ENCODE measurements at regions not wholly inside any gene's neighbourhood (a gene's known extent, or its start where the extent isn't known, plus 50 kb on each side); places are given as distances from the start of the nearest gene placed in this dataset.
"Not testable (repeated sequence)": the region's sequence is repeated elsewhere in the genome, so short reads cannot be mapped to it uniquely, and the experiment has no call there.

DNA sequence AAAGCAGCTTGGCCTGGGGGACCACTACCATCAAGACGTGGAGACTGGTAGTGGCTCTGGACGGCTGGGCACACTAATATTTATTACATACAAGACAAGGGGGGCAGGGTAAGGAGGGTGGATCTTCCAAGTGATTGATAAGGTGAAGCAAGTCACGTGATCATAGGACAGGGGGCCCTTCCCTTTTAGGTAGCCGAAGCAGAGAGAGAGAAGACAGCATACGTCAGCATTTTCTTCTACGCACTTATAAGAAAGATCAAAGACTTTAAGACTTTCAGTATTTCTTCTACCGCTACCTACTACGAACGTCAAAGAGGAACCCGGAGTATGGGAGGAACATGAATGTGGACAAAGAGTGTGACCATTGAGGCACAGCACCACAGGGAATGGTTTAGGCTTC is 307.9 kb downstream of the RPIA start:
- no peak for DNase-seq (ENCODE audit: low read depth in 2 of 2)

DNA sequence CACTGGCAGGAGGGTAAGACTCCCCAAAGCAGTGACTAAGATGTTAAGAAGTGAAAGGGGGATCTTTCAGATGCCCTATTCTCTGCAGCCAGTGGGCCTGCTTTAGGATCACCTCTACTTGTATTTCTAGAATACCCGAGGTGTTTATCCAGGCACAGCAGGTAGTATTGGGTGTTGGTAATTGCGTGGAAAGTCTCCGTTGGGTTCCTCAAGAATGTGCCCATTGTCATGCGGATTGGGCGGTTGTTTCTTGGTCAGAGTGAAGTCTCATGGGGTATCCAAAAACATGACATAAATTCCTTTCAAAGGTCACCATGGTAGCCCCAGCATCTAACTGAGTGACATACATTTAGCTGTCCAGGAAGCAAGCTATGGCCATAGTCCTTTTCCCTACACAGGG is 308.8 kb downstream of the RPIA start:
- no peak for DNase-seq (ENCODE audit: low read depth in 2 of 2)

DNA sequence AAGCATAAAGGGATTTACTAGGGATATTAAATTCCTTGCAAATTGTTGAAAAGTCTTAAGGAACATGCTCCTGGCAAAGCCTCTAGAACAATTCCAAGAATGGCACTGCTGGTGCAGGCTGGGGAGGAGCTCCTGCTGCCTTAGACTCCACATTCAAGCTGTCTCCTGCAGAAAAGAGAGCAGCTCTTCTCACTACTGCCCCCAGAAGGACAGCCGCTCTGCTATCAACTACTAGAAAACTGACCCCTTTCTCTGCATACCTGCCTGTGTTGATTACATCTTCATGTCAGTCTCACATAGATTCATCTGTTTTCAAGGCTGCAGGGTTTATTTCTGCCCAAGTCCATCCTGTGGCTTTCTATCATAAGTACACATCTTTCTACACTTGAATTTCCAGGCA is 312.8 kb downstream of the RPIA start:
- not testable (repeated sequence) for DNase-seq (ENCODE audit: low read depth in 2 of 2)

DNA sequence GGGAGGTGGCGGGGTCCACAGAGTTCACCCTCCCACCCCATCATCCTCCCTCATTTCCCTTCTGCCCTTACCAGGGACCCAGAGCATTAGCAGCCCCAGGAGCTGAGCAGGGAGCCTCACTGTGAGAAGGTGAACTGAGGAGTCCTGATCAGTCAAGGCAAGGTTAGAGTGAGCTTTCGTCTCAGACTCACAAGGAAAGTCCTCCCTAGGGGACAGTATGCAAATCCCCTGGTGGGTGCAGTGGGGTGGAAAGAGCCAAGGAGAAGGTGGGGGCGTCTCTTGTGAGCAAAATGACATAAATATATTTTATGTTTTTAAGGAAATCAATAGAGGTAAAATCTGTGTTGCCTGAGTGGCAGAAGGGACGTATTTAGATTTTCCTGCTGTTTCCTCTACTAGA is 329.1 kb downstream of the RPIA start:
- DNase-seq (ENCODE audit: low read depth in 2 of 2) = not testable (repeated sequence)

DNA sequence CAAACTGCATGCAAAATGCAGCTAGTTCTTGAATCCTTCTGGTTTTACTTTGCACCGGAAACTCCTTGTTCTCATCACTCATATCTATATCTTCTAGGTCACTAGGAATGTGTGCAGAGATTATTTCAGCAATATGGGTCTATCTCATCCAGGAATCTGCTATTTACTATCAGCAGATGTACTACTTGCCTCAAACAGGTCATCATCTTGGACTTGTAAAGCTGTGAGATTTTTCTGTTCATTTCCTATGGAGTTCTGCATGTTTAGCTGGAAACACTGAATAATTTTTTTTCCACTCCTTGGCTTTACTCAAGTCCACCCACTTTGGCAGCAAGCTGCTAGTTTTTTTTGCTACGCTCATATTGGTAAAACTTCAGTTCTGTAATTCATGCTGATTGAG is 334.8 kb downstream of the RPIA start:
- DNase-seq (ENCODE audit: low read depth in 2 of 2) = not testable (repeated sequence)

DNA sequence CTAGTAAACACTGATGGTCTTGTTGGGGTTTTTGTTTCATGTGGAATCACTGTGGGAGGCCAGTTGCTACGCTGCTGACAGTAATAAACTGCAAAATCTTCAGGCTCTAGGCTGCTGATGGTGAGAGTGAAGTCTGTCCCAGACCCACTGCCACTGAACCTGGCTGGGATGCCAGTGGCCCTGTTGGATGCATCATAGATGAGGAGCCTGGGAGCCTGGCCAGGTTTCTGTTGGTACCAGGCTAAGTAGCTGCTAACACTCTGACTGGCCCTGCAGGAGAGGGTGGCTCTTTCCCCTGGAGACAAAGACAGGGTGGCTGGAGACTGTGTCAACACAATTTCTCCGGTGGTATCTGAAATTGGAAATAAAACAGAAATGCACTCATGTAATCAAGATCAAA is 335.6 kb downstream of the RPIA start:
- DNase-seq (ENCODE audit: low read depth in 2 of 2) = not testable (repeated sequence)

DNA sequence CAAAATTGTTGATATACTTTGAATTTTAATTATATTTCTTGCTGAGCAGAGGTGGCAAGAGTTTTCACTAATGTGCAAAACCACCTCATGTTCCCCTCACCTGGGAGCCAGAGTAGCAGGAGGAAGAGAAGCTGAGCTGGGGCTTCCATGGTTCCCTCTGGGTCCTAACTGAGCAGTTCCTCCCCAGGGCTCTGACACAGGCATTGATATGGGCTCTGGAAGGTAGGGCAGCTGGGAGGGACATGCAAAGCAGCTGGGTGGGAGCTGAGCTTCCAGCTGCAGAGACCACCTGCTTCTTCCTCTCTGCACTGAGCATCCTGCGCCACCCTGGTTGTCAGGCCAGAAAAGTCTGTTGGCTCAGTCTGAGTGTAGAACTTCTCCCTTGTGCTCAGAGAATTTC is 336.1 kb downstream of the RPIA start:
- DNase-seq (ENCODE audit: low read depth in 2 of 2) = not testable (repeated sequence)

DNA sequence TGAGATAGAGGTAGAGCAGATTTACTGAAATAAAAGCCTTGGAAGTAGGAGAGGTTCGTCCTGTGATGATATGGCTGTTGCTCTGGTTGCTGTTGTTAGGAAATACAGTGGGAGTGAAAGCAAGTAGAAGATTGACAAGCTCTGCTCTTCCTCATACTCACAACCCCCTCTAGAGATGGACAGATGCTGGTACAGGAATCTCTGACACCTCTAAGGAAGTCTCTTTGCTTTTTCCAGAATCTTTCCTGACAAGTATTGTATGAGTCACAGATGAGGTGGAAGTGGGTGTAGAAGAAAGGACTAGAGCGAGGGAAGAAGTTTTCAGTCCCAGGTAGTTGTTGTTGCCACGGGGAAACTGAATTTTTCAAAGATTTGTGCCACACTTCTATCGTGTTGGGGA is 337.8 kb downstream of the RPIA start:
- DNase-seq (ENCODE audit: low read depth in 2 of 2) = not testable (repeated sequence)

DNA sequence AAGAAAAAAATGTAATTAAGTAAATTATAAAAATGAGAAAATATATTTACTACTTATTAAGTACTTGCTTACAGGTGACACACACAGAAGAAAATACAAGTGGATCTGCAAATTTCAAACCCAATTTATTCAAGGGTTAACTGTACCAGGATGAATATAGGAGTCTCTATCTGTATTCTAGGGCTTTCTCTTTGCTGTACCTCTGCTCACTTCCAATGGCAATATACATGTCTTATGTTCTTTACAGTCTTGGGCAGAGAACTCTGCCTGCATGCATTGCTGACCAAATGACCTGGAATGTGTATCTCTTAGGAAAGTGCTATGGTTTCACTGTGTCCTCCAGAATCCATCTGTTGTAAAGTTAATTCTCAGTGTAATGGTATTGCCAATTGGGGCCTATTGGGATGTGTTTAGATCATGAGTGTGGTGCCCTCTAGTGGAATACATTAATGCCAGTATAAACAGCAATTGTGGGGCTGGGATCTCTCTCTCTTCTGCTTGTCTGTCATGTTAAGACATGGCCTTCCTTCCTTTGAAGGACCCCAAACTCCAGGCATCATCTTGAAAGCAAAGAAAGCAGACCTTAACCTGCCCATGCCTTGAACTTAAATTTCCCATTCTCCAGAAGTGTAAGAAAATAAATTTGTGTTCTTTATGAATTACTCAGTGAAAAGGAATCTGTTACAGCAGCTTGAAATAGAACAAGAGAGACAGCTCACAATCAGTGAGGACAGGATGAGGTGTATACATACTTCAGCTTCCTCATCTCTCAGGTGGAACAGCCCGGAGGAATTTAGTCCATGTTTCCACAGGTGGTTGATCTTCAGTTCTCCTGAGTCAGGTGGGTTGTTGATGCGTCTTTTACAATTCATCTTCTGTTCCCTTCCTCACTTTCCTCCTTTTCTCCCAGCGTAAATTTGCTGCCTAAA is 356.9 kb downstream of the RPIA start:
- not testable (repeated sequence) for DNase-seq (ENCODE audit: low read depth in 2 of 2)

DNA sequence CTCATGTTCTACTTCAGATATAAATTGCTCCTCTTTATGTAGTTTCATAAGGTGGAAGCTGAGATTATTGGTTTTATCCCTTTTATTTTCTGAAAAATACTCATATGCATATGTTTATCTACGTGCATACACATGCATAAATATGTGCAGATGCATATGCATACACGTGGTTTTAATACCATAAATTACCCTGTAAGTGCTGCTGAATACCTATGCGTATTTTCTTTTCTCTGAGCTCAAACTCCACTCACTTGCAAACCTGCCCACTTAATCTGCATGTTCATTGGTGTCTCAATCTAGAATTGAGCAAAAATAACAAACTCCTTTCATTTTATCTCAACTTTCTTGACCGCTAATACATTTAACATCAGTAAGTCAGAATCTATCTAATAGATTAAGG is 367.1 kb downstream of the RPIA start:
- not testable (repeated sequence) for DNase-seq (ENCODE audit: low read depth in 2 of 2)

DNA sequence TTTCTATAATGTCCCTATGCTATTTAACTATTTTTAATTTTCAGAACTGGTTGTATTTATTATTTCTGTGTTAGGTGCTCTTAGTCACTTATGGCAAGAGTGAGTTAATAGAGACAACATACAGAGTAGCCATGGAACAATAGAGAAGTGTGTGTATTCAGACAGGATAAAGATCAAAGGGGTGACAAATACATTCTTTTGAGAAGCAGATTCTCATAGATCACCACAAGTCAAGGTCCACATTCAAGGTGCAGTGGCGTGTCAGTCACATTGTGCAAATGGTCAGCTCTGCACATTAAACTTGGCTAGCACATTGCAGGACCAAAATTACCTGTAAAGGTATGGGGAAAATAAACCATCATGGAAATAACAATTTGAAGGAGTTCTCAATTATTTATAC is 369.7 kb downstream of the RPIA start:
- not testable (repeated sequence) for DNase-seq (ENCODE audit: low read depth in 2 of 2)

DNA sequence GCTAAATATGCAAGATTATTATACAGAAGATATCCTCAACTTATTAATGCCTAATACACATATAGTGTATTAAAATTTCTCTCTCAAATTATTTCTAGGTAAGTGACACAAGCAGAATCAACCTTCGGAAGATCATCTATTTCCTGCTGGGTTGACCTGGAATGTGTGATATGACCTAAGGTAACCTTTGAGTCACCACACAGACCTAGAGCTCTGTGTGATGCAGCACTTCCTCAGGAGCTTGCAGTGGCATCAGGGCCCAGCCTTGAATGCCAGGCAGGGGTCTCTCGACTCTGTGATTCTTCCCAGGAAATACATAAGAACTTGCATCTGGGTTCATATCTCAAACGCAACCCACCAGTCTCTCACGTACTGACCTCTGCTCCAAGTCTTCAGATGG is 385.3 kb downstream of the RPIA start:
- DNase-seq (ENCODE audit: low read depth in 2 of 2) = not testable (repeated sequence)

DNA sequence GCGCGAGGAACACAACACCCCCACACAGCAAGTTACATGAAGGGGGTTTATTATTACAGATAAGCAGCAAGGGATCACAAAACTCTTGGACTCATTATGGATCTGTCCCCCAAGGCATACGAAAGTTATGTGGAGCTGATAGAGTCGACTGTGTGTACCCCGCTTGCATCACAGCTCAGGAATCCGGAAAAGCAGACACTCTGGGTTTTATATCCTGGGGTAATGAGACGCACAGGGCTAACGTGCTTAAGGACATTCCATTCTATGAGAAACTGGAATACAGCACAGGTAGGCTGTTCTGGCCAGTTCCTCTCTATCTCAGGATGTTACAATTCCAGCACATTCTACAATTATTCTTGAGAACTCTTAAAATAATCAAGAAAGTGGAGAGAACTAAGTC is 401.4 kb downstream of the RPIA start:
- not testable (repeated sequence) for DNase-seq (ENCODE audit: low read depth in 2 of 2)

DNA sequence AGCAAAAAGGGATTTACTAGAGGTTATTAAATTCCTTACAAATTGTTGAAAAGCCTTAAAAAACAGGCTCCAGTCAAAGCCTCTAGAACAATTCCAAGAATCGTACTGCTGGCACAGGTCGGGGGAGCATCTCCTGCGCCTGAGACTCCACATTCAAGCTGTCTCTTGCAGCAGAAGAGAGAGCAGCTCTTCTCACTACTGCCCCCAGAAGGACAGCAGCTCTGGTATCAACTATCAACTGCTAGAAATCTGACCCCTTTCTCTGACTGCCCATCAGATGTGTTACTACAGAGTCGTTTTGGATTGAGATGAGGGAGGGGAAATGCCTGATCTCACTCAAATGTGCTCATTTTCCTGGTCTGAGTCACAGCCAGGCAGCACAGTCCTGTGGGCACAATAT is 403.6 kb downstream of the RPIA start:
- DNase-seq (ENCODE audit: low read depth in 2 of 2) = not testable (repeated sequence)

DNA sequence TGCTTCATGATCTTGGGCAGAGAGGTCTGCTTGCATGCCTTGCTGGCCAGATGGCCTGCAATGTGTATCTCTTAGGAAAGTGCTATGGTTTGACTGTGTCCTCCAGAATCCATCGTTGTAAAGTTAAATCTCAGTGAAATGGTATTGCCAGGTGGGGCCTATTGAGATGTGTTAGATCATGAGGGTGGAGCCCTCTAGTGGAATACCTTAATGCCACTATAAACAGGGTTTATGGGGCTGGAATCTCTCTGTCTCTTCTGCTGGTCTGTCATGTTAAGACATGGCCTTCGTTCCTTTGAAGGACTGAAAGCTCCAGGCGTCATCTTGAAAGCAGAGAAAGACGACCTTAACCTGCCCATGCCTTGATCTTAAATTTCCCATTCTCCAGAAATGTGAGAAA is 411.1 kb downstream of the RPIA start:
- not testable (repeated sequence) for DNase-seq (ENCODE audit: low read depth in 2 of 2)

DNA sequence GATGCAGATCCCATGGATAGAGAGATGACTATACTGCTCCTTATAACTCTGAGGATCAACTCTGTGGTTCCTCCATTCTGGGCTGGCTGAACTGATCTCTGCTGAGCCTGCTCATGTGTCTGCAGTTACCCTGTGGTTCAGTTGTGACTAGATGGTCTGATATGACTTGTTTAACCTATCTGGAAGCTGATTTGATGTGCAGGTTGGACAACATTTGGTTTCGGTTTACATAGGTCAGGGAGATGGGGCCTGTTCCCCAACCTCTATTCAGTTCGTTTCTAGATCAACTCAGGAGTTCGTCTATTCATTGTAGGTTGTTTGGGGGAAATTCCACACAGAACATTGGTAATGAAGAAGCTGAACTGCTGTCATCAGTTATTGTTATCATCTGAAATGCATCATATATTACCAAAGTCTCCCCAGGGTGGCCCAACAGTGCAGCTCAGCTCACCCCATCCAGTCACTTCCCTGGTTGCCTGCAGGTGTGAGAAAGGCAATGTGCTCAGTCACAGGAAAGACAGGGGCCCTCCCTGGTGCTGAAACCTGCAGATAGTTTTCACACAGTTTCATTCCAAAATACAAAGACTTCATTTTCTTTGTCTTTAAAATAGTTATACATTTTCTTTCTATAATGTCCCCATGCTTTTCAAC is 415.0 kb downstream of the RPIA start:
- DNase-seq (ENCODE audit: low read depth in 2 of 2) = not testable (repeated sequence)

DNA sequence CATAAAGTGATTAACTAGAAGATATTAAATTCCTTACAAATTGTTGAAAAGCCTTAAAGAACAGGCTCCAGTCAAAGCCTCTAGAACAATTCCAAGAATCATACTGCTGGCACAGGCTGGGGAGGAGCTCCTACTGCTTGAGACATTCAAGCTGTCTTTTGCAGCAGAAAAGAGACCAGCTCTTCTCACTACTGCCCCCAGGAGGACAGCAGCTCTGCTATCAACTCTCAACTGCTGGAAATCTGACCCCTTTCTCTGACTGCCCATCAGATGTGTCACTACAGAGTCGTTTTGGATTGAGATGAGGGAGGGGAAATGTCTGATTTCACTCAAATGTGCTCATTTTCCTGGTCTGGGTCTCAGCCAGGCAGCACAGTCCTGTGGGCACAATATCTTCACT is 421.0 kb downstream of the RPIA start:
- DNase-seq (ENCODE audit: low read depth in 2 of 2) = not testable (repeated sequence)

DNA sequence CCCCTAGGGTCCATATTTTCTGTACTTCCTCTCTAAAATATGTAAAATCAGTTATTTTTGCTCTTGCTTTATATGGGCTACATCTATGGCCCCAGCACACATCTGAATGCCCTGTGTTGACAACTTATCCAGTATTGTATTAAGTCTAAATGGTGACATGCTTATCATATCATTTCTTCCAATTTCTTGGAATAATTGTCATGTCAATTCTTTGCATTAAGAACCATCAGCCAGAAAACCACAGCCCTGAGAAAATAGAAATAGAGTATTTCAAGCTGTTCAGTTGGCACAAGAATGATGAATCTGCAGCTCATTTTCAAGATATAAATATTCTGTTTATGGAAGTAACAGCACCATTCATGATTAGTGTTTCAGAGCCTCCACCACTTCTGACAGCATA is 421.8 kb downstream of the RPIA start:
- not testable (repeated sequence) for DNase-seq (ENCODE audit: low read depth in 2 of 2)

DNA sequence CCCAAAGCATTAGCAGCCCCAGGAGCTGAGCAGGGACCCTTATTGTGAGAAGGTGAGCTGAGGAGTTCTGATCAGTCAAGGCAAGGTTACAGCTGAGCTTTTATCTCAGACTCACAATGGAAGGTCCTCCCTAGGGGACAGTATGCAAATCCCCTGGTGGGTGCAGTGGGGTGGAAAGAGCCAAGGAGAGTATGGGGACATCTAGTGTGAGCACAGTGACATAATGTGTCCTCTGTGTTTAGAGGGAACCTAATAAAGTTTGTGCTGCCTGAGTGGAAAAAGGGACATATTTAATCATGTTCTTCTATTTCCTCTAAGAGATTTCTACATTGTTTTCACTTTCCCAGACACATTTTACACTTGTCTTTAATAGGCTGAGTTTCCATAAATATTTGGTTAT is 438.0 kb downstream of the RPIA start:
- DNase-seq (ENCODE audit: low read depth in 2 of 2) = not testable (repeated sequence)

DNA sequence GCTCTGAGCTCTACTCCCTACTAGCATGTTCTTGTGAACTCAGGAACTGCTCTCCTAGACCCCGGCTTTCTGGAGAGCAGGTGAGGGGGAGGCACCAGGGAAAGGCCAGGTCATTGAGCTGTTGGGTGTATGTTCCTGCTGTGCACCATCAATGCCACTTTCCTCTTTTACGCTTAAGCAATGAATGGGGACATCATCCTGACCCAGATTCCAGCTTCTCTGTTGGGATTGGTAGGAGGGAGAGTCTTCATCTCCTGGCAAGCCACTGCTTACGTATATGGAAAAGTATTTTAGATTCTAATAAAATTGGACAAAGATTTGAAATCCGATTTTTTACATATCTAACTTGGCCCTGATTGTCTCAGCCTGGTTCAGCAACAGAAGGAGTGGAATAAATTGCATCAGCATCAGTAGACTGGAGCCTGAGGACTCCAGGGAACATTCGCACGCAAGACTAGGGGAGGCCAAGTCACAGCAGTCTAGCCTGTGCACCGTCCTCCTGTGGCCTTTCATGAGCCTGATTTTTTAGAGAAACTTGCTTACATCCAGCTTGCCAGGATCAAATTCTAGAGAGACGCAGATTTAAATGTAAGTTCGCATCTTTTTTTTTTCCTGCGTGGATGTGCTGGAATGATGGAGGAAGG is 439.3 kb downstream of the RPIA start:
- not testable (repeated sequence) for DNase-seq (ENCODE audit: low read depth in 2 of 2)

DNA sequence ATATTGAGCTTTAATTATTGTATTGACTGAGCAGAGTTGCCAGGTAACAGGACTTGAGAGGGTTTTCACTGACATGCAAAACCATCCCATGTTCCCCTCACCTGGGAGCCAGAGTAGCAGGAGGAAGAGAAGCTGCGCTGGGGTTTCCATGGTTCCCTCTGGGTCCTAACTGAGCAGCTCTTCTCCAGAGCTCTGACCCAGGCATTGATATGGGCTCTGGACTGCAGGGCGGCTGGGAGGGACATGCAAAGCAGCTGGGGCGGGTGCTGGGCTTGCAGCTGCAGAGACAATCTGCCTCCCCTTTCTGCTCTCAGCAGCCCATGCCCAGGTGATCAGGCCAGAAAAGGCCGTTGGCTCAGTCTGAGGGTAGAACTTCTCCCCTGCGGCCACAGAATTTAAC is 451.5 kb downstream of the RPIA start:
- DNase-seq (ENCODE audit: low read depth in 2 of 2) = not testable (repeated sequence)

DNA sequence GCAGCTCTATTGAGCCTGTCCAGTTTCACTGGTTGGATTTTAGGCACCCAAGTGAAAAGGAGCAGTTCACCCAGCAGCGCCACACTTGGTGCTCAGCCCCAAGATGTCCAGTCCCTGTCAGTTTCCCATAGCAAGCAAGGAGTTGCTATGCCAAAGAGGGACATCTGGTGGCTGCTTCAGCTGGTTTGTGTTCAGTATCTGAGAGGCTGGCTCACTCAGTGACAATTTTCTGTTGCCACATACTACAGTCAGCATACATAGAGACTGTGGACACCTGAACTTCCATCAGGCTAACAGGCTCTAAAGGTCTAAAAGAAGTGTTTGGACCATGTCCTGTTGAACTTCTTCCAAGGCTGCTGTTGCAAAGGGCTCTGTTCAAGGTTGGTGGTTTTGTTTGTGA is 453.9 kb downstream of the RPIA start:
- DNase-seq (ENCODE audit: low read depth in 2 of 2) = not testable (repeated sequence)

Data from stimulated activated CD8-positive, alpha-beta memory T cell treated with anti-CD3 and anti-CD28 coated beads, Interleukin-15, amount 100 ng/mL, for 48 hours (primary cell).